ENCODE measurements at regions not wholly inside any gene's neighbourhood (a gene's known extent, or its start where the extent isn't known, plus 50 kb on each side); places are given as distances from the start of the nearest gene placed in this dataset.

DNA sequence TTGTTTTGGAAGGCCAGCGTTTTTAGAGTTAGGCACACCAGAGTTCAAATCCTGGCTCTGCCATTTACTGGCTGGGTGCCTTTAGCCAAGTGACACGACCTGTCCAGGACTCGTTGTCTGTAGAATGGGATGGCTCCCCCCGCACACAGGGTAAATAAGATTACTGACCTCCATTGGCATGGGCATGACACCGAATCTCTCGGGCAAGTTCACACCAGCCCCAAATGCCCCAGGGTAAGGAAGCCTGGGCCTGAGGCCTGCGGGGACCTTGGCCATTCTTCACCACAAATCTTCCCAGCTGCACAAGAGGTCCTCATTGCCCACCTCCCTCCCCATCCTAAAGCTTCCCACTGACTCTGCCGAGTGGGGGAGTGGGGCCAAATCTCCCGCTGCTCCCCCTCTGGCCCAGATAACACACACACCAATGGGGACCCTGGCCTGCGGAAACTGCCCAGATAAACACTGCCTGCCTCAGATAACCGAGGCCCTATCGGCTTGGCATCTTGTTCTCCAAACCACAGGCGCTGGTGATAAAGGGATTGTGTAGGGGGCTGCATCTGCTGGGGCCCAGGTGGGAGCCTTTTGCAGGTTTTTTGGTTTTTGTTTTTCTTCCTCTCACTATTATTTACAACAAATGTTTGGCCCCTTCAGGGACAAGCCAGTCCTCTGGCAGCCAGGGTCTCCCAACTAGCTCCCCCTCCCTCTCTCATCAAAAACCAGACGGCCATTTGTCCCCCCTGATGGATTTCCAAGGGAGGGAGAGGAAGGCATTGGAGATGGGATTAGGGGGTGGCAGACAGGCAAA, 75.0 kb upstream of the LHX1 start:
- Histone ChIP-seq H3K27ac (no peak overlapping the region), H3K27me3 (no peaks in the 10 kb centered on the region), H3K4me1 (ENCODE audit: insufficient read depth) (no peaks in the 10 kb centered on the region), H3K4me3 (no peak overlapping the region), H3K36me3 (no peaks in the 10 kb centered on the region), H3K9me3 (no peaks in the 10 kb centered on the region)
- DNase-seq: no peak
- intact Hi-C loops (cut with DNase I): no loop called here
- WGBS, 3 donors: 47 to 66% (median 49%) methylated on average over 14 of the region's 14 CpGs
- TF ChIP-seq, protein P1, sequence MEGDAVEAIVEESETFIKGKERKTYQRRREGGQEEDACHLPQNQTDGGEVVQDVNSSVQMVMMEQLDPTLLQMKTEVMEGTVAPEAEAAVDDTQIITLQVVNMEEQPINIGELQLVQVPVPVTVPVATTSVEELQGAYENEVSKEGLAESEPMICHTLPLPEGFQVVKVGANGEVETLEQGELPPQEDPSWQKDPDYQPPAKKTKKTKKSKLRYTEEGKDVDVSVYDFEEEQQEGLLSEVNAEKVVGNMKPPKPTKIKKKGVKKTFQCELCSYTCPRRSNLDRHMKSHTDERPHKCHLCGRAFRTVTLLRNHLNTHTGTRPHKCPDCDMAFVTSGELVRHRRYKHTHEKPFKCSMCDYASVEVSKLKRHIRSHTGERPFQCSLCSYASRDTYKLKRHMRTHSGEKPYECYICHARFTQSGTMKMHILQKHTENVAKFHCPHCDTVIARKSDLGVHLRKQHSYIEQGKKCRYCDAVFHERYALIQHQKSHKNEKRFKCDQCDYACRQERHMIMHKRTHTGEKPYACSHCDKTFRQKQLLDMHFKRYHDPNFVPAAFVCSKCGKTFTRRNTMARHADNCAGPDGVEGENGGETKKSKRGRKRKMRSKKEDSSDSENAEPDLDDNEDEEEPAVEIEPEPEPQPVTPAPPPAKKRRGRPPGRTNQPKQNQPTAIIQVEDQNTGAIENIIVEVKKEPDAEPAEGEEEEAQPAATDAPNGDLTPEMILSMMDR (IDR thresholded peaks at IDR 0.05): no peak

DNA sequence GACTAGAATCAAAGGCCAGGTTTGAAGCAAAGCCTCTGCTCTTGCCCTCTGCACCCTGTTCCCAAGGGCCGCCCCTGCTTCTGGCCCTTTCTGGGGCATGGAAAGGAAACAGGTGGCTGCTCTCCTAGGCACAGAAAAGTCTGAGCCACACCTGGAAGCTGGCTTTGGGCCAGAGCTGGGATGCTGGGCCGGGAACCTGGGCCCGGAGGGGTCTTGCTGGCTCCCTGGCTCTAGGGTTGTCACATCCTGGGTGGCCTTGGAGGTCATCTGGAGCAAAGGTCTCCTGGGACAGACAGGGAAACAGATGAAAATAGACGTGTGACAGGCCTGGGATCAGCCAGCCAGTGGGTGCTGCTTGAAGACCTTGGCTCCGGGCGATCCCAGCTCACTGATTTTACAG, 74.1 kb upstream of the LHX1 start:
- Histone ChIP-seq H3K27me3 (no peaks in the 10 kb centered on the region), H3K9me3 (no peaks in the 10 kb centered on the region), H3K36me3 (no peaks in the 10 kb centered on the region), H3K4me1 (ENCODE audit: insufficient read depth) (no peaks in the 10 kb centered on the region), H3K4me3 (no peak overlapping the region), H3K27ac (no peak overlapping the region)
- TF ChIP-seq POLR2A (IDR thresholded peaks at IDR 0.05) (no peak), EP300 (IDR thresholded peaks at IDR 0.05) (no peak)
- TF ChIP-seq, protein P1 (IDR thresholded peaks at IDR 0.05): no peak
- 67 to 78% (median 73%) methylated on average over 6 of the region's 6 CpGs for WGBS, 3 donors
- intact Hi-C loops (cut with DNase I): no loop called here
- DNase-seq: no peak

DNA sequence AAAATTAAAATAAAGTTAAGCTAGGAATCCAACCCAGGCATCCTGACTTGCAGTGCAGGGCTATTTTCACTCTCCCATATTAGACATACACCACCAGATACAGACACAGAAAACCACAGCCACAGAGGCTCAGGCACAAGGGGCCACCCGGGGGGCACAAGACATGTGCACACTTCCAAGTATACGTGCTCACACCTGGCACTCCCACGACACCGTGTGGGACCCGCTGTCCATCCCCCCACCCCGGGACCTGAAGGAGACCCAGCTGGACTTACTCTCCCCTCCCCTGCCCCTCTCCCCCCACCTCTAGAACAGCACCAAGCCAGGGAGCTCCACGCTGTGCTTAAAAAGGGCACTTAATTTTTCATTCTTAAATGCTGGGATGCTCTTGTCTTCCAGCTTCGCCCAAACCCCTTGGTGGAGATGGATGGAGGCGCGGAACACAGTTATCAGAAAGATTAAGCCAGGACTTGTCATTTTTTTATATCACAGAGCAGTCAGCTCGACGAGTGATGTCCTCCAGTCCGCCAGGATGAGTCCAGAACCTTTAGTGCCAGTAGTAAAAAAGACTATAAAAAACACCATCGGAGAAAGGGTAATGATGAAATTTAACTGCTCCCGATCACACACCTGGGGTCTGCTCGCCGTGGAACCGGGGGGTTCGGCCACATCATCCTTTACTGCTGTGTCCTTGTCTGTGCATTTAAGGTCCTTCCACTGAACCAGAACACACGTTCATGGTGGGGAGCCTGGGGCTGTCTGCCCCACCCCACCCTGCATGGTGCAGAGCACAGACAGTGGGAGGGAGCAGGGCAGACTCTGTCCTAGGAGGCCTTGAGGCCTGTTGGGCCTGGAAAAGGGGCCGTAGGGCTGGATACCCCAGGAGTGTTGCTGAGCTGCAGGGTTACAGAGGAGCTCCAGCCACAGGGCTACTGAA, 73.3 kb upstream of the LHX1 start:
- Histone ChIP-seq H3K4me1 (ENCODE audit: insufficient read depth) (no peaks in the 10 kb centered on the region), H3K36me3 (no peaks in the 10 kb centered on the region), H3K27ac (no peak overlapping the region), H3K27me3 (no peaks in the 10 kb centered on the region), H3K9me3 (no peaks in the 10 kb centered on the region), H3K4me3 (no peak overlapping the region)
- TF ChIP-seq EP300 (IDR thresholded peaks at IDR 0.05) (no peak), POLR2A (IDR thresholded peaks at IDR 0.05) (no peak)
- TF ChIP-seq, protein P1 (IDR thresholded peaks at IDR 0.05): no peak
- 36 to 41% (median 37%) methylated on average over 21 of the region's 21 CpGs for WGBS, 3 donors
- no peak for DNase-seq
- intact Hi-C loops (cut with DNase I): no loop called here

DNA sequence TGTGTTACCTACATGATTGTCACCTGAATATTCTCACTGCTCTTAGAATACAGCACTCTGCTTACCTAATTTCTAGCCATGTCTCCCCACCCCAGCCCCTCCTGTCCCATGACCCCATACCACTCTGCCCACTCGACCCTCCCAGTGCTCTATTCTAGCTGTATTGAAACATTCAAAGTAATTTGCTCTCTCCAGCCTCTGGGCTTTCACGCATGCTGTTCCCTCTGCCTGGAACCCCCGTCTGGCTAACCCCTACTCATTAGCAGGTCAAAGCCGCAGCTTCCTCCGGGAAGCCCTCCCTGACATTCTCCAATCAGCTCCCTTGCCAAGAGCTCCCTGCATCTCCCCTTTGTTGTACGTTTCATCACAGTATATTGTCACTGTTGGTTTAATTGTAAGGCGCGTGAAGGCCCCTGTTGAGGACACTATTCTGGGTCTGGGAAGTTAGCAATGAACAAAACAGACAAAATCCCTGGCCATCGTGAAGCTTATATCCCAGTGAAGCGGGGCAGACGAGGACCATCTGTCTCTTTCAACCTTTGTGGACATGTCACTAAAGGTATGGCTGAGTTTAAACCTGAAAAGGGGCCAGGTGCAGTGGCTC, 72.3 kb upstream of the LHX1 start:
- intact Hi-C loops (cut with DNase I): no loop called here
- no peak for DNase-seq
- TF ChIP-seq POLR2A (IDR thresholded peaks at IDR 0.05): no peak
- TF ChIP-seq, protein P1 (IDR thresholded peaks at IDR 0.05): no peak
- no peak for TF ChIP-seq EP300 (IDR thresholded peaks at IDR 0.05)
- Histone ChIP-seq H3K4me1 (ENCODE audit: insufficient read depth) (no peaks in the 10 kb centered on the region), H3K27me3 (no peaks in the 10 kb centered on the region), H3K27ac (no peak overlapping the region), H3K4me3 (no peak overlapping the region), H3K9me3 (no peaks in the 10 kb centered on the region), H3K36me3 (no peaks in the 10 kb centered on the region)
- WGBS, 3 donors: 59 to 75% (median 70%) methylated on average over 11 of the region's 11 CpGs
